ENCODE measurements at regions not wholly inside any gene's neighbourhood (a gene's known extent, or its start where the extent isn't known, plus 50 kb on each side); places are given as distances from the start of the nearest gene placed in this dataset.

- no peak for TF ChIP-seq THAP8 (CRISPR knock-in tag; IDR thresholded peaks at IDR 0.05; ENCODE audit: borderline replicate concordance)
- TF ChIP-seq ZNF256 (CRISPR knock-in tag; conservative IDR thresholded peaks at IDR 0.05) = no peak
- no peak for TF ChIP-seq GATAD2A (CRISPR knock-in tag; IDR thresholded peaks at IDR 0.05)
- TF ChIP-seq KDM6A (CRISPR knock-in tag; IDR thresholded peaks at IDR 0.05; ENCODE audit: low read depth) = no peak
- no peak for TF ChIP-seq ZMYM3 (CRISPR knock-in tag; IDR thresholded peaks at IDR 0.05)
- TF ChIP-seq ZNF124 (CRISPR knock-in tag; IDR thresholded peaks at IDR 0.05) = no peak
- Histone ChIP-seq H3K36me3 (replicated peaks in 1 of 2; ENCODE audit: control insufficient read depth in 1 of 2, insufficient read depth in 2 of 2, low read length in 2 of 2) (no peaks in the 10 kb centered on the region), H3K4me3 (replicated peaks in 1 of 3; ENCODE audit: insufficient read depth in 1 of 3, low read depth in 2 of 3, low read length in 3 of 3) (no peak overlapping the region), H3K4me1 (ENCODE audit: insufficient read depth, low read length) (no peaks in the 10 kb centered on the region), H3K27me3 (ENCODE audit: control insufficient read depth in 1 of 2, insufficient read depth in 2 of 2, low read length in 2 of 2) (peaks cover 2 to 26% of the 10 kb centered on the region in 2 experiments; a peak in 3 of 5 replicates), H3K79me2 (ENCODE audit: insufficient read depth, low read length) (no peaks in the 10 kb centered on the region), H3K4me2 (ENCODE audit: low read depth, low read length) (no peak overlapping the region), H2AFZ (ENCODE audit: low read length) (no peak overlapping the region), H3K9ac (ENCODE audit: insufficient read depth, low read depth, low read length) (no peak overlapping the region), H3K27ac (ENCODE audit: extremely low read length, insufficient read depth, low read length) (no peak overlapping the region), H3K9me3 (ENCODE audit: low read length) (no peaks in the 10 kb centered on the region), H4K20me1 (ENCODE audit: insufficient read depth, low read length) (no peaks in the 10 kb centered on the region)
- intact Hi-C loops (cut with micrococcal nuclease; ENCODE audit: unreplicated experiment) = no loop called here
- ATAC-seq (no peak), FAIRE-seq (no peak), DNase-seq (ENCODE audit: low spot score) (no peak)
- ChIA-PET CTCF (ENCODE audit: low intra/inter-chr PET ratio, low total read pairs) (no interaction called here), POLR2A (no interaction called here)
- BruUV-seq (replicated peaks) = no TSS peak
- in situ Hi-C loops (cut with HindIII; ENCODE audit: extremely low pct_ligation_motif_present, low pct_unique_long_range_greater_than_20kb) = no loop called here
- WGBS (ENCODE audit: low lambda C conversion rate) = 33% methylated on average over 7 of the region's 9 CpGs
Observed at GRCh38 chr22:48960980-48961660, 866.6 kb downstream of the BRD1 start.

- Histone ChIP-seq H4K20me1 (ENCODE audit: insufficient read depth, low read length) (no peaks in the 10 kb centered on the region), H3K4me1 (ENCODE audit: insufficient read depth, low read length) (no peaks in the 10 kb centered on the region), H3K79me2 (ENCODE audit: insufficient read depth, low read length) (no peaks in the 10 kb centered on the region), H2AFZ (ENCODE audit: low read length) (no peak overlapping the region), H3K36me3 (replicated peaks in 1 of 2; ENCODE audit: control insufficient read depth in 1 of 2, insufficient read depth in 2 of 2, low read length in 2 of 2) (no peaks in the 10 kb centered on the region), H3K4me3 (replicated peaks in 1 of 3; ENCODE audit: insufficient read depth in 1 of 3, low read depth in 2 of 3, low read length in 3 of 3) (no peak overlapping the region), H3K27ac (ENCODE audit: extremely low read length, insufficient read depth, low read length) (no peak overlapping the region), H3K9ac (ENCODE audit: insufficient read depth, low read depth, low read length) (no peak overlapping the region), H3K27me3 (ENCODE audit: control insufficient read depth in 1 of 2, insufficient read depth in 2 of 2, low read length in 2 of 2) (peaks cover 2 to 26% of the 10 kb centered on the region in 2 experiments; a peak in 3 of 5 replicates), H3K4me2 (ENCODE audit: low read depth, low read length) (no peak overlapping the region), H3K9me3 (ENCODE audit: low read length) (no peaks in the 10 kb centered on the region)
- ChIA-PET CTCF (ENCODE audit: low intra/inter-chr PET ratio, low total read pairs) (no interaction called here), POLR2A (no interaction called here)
- in situ Hi-C loops (cut with HindIII; ENCODE audit: extremely low pct_ligation_motif_present, low pct_unique_long_range_greater_than_20kb) (no loop called here), intact Hi-C loops (cut with micrococcal nuclease; ENCODE audit: unreplicated experiment) (no loop called here)
- ATAC-seq (no peak), DNase-seq (ENCODE audit: low spot score) (no peak), FAIRE-seq (no peak)
- under 1% methylated on average over 6 of the region's 13 CpGs for WGBS (ENCODE audit: low lambda C conversion rate)
- BruUV-seq (replicated peaks) = no TSS peak
- no peak for TF ChIP-seq ZNF484 (CRISPR knock-in tag; IDR thresholded peaks at IDR 0.05; ENCODE audit: borderline replicate concordance, low read depth)
- no peak for TF ChIP-seq PPARG (CRISPR knock-in tag; conservative IDR thresholded peaks at IDR 0.05)
- no peak for TF ChIP-seq GATAD1 (CRISPR knock-in tag; IDR thresholded peaks at IDR 0.05)
- no peak for TF ChIP-seq ZNF800 (CRISPR knock-in tag; IDR thresholded peaks at IDR 0.05)
- no peak for TF ChIP-seq SMARCC2 (IDR thresholded peaks at IDR 0.05)
- no peak for TF ChIP-seq SPEN (CRISPR knock-in tag; IDR thresholded peaks at IDR 0.05; ENCODE audit: low read depth)
- TF ChIP-seq ZNF816 (CRISPR knock-in tag; IDR thresholded peaks at IDR 0.05; ENCODE audit: borderline replicate concordance) = no peak
- TF ChIP-seq ZNF276 (CRISPR knock-in tag; IDR thresholded peaks at IDR 0.05; ENCODE audit: low read depth) = no peak
- TF ChIP-seq ZNF468 (CRISPR knock-in tag; IDR thresholded peaks at IDR 0.05) = no peak
Observed at GRCh38 chr22:48960576-48960975, 867.1 kb downstream of the BRD1 start.

Data from HepG2 (cell line).